ENCODE measurements at regions not wholly inside any gene's neighbourhood (a gene's known extent, or its start where the extent isn't known, plus 50 kb on each side); places are given as distances from the start of the nearest gene placed in this dataset.

GRCh38 chr7:84528756-84529479 is 334.3 kb upstream of the SEMA3A start:
- POLR2A ChIA-PET, result no interaction called here
- CTCF ChIA-PET, result no interaction called here

DNA sequence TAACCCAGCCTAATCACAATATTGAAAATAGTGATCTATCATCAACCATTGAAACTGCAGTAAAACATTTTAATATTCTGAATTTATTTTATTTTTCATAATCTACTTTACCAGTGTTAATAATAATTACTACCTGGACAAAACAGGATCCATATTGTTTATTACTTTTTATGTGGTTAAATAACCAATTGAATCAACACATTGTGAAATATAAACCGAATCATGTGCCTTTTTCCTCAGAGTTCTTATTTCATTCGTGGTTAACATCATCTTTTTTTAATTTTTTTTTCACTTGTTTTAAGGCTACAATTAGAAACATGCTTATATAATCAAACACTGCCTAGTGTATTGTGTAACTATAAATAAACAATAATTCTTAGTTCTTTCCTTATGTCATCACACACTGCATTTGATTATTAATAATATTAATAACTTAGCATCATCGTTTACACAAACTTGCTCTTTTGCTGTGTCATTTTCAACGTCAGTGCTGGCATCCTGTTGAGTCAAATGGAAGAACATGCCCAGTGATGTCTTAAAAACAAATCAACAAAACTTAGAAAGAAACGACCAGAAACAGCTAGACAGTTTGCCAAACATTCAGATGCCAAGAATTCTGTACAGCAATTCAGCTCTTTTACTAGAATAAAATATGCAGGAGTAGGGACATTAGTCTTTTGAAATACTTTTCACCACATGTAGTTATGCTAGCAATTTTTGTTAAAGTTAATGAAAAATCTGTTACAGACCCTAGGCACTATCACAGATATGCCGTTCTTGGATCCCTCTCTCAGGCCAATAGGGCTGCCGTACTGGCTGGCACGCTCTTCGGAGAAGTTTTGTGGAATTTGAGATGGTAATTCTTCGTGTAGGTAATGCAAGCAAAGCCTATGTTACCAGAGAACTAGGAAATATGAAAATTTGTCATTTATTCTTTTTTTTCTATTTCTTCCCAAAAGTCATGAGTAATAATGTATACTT is 330.4 kb upstream of the SEMA3A start:
- DNase-seq (ENCODE audit: low read depth, low spot score), result no peak
- in situ Hi-C loops (cut with HindIII; ENCODE audit: low pct_unique_long_range_greater_than_20kb, low sequenced_read_pairs), result no loop called here
- Histone ChIP-seq H3K9me3 (ENCODE audit: control insufficient read depth, insufficient read depth, low read depth, low read length) (peaks cover 4% of the 10 kb centered on the region), H3K27ac (ENCODE audit: low read length) (peak overlapping the region; percentile 39; the same call in 1 of the 2 replicates), H3K4me1 (ENCODE audit: control insufficient read depth, insufficient read depth, low read length) (peaks cover 5% of the 10 kb centered on the region), H3K36me3 (ENCODE audit: control insufficient read depth, insufficient read depth, low read length) (no peaks in the 10 kb centered on the region), H3K4me3 (ENCODE audit: low read depth in 2 of 2, low read length in 2 of 2) (no peak overlapping the region), H3K27me3 (ENCODE audit: control insufficient read depth, insufficient read depth, low read length) (no peaks in the 10 kb centered on the region)
- POLR2A ChIA-PET, result no interaction called here
- ATAC-seq, result no peak
- no peak for TF ChIP-seq SIN3A (IDR thresholded peaks at IDR 0.05; ENCODE audit: borderline replicate concordance, insufficient read depth, low read depth, low read length)
- TF ChIP-seq, protein P1, sequence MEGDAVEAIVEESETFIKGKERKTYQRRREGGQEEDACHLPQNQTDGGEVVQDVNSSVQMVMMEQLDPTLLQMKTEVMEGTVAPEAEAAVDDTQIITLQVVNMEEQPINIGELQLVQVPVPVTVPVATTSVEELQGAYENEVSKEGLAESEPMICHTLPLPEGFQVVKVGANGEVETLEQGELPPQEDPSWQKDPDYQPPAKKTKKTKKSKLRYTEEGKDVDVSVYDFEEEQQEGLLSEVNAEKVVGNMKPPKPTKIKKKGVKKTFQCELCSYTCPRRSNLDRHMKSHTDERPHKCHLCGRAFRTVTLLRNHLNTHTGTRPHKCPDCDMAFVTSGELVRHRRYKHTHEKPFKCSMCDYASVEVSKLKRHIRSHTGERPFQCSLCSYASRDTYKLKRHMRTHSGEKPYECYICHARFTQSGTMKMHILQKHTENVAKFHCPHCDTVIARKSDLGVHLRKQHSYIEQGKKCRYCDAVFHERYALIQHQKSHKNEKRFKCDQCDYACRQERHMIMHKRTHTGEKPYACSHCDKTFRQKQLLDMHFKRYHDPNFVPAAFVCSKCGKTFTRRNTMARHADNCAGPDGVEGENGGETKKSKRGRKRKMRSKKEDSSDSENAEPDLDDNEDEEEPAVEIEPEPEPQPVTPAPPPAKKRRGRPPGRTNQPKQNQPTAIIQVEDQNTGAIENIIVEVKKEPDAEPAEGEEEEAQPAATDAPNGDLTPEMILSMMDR (IDR thresholded peaks at IDR 0.05), result no peak
- TF ChIP-seq TCF7L2 (IDR thresholded peaks at IDR 0.05; ENCODE audit: low read depth, low read length), result no peak
- TF ChIP-seq POLR2AphosphoS5 (IDR thresholded peaks at IDR 0.05; ENCODE audit: low read depth, low read length), result no peak
- no peak for TF ChIP-seq REST (IDR thresholded peaks at IDR 0.05; ENCODE audit: insufficient read depth in 1 of 2, low read depth in 2 of 2, low read length in 1 of 2)
- CTCF ChIA-PET, result no interaction called here
- intact Hi-C loops (cut with micrococcal nuclease; ENCODE audit: unreplicated experiment), result no loop called here
- no TSS peak for BruUV-seq (replicated peaks)

More at GRCh38 chr7:84528756-84529479, 334.3 kb upstream of the SEMA3A start:
- TF ChIP-seq POLR2AphosphoS5 (IDR thresholded peaks at IDR 0.05; ENCODE audit: low read depth, low read length), result no peak
- no peak for TF ChIP-seq TCF7L2 (IDR thresholded peaks at IDR 0.05; ENCODE audit: low read depth, low read length)
- Histone ChIP-seq H3K27ac (ENCODE audit: low read length) (peak overlapping the region; percentile 61; the same call in 1 of the 2 replicates), H3K36me3 (ENCODE audit: control insufficient read depth, insufficient read depth, low read length) (no peaks in the 10 kb centered on the region; the same call in 1 of the 2 replicates), H3K4me3 (ENCODE audit: low read depth in 2 of 2, low read length in 2 of 2) (no peak overlapping the region), H3K4me1 (ENCODE audit: control insufficient read depth, insufficient read depth, low read length) (peaks cover 8% of the 10 kb centered on the region), H3K9me3 (ENCODE audit: control insufficient read depth, insufficient read depth, low read depth, low read length) (no peaks in the 10 kb centered on the region; the same call in 1 of the 2 replicates), H3K27me3 (ENCODE audit: control insufficient read depth, insufficient read depth, low read length) (no peaks in the 10 kb centered on the region)
- ATAC-seq, result no peak
- DNase-seq (ENCODE audit: low read depth, low spot score), result no peak
- intact Hi-C loops (cut with micrococcal nuclease; ENCODE audit: unreplicated experiment), result no loop called here
- no TSS peak for BruUV-seq (replicated peaks)
- in situ Hi-C loops (cut with HindIII; ENCODE audit: low pct_unique_long_range_greater_than_20kb, low sequenced_read_pairs), result no loop called here
